NCI-H2081 (cell line): ENCODE measurements at regions not wholly inside any gene's neighbourhood (a gene's known extent, or its start where the extent isn't known, plus 50 kb on each side); places are given as distances from the start of the nearest gene placed in this dataset.

Source experiments
- DNase-seq, 2 experiments: peaks; one replicate each; lab custom pipeline; 2025; lab: John Stamatoyannopoulos, UW

GRCh38 chr6:33863723-33864440, 60.1 kb upstream of the MLN start:
- DNase-seq = no peak

DNA sequence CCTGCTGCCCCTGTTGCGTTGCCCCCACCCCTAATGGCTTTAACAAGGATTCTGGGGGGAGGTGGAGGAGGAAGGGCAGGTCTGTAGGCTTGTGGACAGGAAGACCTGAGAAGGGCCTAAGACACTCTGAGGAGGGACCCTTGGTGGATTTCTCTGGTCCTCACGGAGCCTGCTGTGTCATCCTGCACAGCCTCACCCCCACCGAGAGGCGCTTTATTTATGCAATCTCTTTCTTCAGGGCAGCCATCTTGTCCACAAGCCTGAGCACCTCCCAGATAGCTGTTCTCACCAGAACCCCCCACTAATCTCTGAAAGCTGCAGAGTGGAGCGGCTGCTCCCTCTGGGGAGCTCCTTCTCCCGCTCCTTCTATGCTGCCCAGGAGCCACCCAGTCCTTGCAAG, 59.3 kb upstream of the MLN start:
- no peak for DNase-seq

DNA sequence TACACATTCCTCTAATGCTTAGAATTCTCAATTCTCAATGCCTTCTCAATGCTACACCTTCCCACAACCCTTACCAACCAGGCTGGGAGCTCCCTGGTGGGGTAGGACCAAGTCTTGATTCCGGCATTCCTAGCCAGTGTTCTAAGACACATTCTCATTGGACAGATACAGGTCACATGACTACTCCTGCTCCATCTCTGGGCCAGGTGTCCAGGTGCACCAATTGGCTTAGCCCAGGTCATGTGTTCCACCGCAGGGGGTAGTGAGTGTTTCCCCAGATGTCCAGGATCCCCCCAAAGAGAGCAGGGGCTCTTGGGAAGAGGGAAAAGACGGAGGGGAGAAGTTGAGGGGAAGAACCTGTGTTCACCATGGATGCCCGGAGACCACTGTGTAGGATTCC, 58.7 kb upstream of the MLN start:
- DNase-seq = no peak

DNA sequence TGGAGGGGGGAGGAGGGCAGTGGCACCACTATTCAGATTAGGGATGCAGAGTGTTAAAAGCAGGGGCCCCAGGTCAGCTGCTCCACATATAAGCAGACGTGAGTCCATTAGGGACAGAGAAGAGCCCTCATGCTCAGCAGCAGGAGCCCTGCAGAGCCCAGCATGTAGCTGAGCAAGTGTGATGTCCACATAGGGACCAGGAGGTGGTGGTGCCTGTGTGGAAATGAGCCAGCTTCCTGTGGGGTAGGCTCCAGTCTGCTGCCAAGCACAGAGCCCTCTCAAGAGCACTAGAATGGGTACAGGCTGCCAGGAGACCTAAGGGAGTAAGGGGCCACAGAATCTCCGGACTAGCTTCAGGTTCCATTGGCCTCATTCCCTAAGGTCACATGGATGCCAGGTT, 57.9 kb upstream of the MLN start:
- peak; percentile 26 to 52 for DNase-seq

DNA sequence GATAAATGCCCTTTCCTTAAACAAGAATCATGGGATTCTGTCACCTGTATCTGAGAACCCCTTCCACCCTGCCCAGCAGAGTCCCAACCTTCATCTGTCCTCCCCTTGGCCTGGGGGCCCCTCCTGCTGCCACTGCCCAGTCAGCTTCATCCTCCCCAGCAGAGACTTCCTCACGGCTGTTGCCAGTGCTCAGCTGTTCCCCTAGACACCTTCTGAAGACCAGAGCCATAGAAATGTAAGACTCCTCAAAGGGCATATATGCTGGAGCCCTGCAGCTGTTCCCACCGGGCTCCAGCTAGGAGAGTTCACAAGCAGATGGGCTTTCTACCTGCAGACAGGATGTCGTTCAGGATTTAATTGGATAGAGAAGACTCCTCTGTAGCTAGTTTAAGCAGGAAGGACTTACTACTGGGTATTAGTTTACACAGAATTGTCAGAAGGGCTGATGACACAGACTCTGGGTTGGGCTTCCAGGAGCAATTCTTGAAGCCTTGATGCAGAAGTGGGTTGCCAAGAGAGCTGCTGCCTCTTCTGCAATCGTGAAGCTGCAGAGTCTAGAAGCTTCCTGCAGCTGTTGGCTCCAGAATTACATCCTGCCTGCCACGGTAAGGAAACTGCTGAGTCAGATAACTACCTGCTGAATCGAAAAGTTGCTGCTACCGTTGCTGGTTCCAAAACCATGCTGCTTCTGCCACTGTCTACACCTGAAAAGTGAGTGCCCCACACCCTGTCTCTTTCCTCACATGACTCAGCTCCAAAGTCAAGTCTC, 57.1 kb upstream of the MLN start:
- DNase-seq = peak; percentile 16 to 60

- no peak for DNase-seq
These were observed 56.2 kb upstream of the MLN start for GRCh38 chr6:33860006-33860405.

GRCh38 chr6:33858804-33859505, 55.2 kb upstream of the MLN start:
- DNase-seq = no peak

DNA sequence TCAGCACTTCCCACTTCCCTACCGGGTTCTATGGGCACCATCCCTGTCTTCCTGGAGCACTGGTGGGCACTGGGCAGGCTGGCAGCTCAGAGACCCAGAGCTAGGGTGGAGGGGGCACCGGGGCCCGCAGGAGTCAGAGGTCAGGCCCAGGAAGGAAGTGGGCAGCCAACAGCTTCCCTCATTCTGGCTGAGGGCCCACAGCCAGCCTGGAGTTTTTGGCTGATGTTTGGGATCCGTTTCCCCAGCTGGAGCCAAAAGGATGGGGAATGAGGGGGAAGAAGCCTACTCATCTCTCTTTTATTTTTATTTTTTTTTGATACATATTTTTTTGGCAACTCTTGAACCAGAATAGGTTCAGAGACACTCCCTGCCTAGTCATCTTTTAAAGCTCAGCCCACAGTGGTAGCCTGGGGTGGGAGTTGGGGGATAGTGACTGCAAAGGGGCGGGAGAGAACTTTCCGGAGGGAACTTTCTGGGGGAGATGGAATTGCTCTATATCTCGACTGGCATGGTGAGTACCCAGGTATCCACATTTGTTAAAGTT, 54.2 kb upstream of the MLN start:
- no peak for DNase-seq

GRCh38 chr6:33857093-33857931, 53.5 kb upstream of the MLN start:
- DNase-seq = no peak

GRCh38 chr6:33856655-33857054, 52.9 kb upstream of the MLN start:
- DNase-seq = no peak

- no peak for DNase-seq
These were observed 52.3 kb upstream of the MLN start for GRCh38 chr6:33856031-33856590.

- peak in 1 of 2 experiments; percentile 24 for DNase-seq
These were observed 50.8 kb upstream of the MLN start for GRCh38 chr6:33854572-33855030.

GRCh38 chr6:33853736-33854135, 49.9 kb upstream of the MLN start:
- no peak for DNase-seq
